Cerebellar cortex (tissue), 1 donor: ENCODE measurements at regions not wholly inside any gene's neighbourhood (a gene's known extent, or its start where the extent isn't known, plus 50 kb on each side); places are given as distances from the start of the nearest gene placed in this dataset.
"Not testable (repeated sequence)": the region's sequence is repeated elsewhere in the genome, so short reads cannot be mapped to it uniquely, and the experiment has no call there.

ENCODE experiments used
- DNase-seq: peaks from one replicate; pipeline ENCODE4 v3.0.0-alpha.2; 2015; ENCODE audit warnings: low spot score

DNA sequence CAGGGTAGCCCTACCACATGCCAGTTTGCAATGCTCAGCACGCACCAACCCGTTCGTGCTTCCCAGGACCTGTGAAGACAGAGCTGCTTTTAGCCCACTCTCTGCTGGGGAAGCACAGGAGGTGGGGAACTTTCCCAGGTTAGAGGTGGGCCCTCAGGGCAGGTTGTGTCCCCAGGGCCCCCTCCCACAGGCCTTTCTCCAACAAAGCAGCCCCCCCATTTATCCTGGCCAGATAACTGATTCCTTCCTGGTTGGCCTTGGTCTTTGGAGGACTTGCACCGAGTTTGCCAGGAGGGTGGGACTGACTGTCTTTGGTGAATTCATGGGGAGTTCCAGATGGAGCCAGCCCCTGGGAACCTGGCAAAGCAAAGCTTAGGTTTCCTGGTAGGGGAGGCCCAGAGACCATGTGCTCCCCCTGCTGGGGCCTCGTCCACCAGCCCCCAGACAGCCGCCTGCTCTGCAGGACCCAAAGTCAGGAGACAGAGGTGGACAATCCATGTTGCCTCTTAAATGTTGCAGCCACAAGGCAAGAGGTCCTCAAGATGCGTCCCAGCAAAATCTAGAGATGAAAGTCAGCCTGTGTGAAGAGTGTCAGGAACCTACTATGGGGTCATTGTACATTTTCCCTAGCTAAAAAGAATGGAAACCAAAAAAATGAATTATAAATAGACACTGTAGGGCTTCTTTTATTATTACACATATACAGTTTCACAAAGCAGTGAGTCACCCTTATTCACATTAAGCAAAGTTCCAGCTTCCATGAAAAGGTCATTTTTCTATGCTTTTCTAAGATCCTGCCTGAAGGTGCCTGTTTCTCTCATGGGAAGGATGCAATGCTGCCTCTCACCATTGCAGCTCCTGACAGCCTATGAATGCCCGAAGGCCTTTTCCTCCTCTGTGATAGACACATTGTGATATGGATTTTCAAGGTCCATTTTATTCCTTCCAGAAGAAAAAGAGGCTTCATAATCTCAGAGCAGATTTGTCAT, 497.8 kb downstream of the PREX1 start:
- DNase-seq = peak; percentile 6

- no peak for DNase-seq
These were observed 498.7 kb downstream of the PREX1 start for GRCh38 chr20:48329031-48329615.

DNA sequence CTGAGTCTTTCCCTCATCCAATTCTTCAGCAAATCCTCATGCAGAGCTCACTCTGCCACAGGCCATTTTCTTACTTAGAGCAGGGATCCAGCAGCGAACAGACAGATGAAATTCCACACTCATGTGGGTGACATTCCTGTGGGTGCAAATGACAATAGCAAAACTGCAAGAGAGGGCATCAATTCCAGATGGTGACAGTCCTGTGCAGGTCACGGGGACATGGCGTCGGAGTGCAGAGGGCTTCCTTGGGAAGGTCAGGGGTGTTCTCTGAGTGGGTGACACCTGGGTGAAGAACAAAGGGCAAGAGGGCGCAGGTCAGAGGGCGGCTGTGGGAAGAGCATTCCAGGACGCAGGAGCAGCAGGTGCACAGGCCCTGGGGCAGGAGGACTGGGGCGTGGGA, 500.0 kb downstream of the PREX1 start:
- DNase-seq = not testable (repeated sequence)

DNA sequence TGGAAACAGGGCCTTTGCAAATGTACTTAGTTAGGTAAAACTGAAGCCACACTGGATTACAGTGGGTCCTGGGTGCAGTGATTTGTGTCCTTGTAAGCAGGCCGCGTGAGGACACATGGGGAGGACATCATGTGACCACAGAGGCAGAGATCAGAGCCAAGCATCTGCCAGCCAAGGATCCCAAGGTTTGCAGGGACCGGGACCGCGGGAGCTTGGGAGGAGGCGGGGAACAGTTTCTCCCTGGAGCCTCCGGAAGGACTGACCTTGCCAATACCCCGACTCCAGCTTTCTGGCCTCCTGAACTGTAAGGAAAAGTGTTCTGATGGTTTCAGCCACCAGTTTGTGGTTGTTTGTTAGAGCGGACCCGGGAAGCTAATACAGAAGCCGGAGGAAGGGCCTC, 500.9 kb downstream of the PREX1 start:
- DNase-seq = no peak

DNA sequence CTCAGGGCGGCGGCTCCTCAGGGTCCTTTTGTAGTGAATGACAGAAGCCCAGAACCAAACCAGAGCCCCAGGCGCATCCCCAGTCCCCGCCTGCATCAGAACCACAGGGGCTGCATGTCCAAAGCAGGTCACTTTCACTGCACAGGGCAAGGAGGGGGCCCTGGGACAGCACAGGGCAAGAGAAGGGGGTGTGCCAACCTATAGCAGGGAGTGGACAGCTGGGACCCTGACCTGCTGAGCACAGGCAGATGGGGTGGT, 501.4 kb downstream of the PREX1 start:
- no peak for DNase-seq

DNA sequence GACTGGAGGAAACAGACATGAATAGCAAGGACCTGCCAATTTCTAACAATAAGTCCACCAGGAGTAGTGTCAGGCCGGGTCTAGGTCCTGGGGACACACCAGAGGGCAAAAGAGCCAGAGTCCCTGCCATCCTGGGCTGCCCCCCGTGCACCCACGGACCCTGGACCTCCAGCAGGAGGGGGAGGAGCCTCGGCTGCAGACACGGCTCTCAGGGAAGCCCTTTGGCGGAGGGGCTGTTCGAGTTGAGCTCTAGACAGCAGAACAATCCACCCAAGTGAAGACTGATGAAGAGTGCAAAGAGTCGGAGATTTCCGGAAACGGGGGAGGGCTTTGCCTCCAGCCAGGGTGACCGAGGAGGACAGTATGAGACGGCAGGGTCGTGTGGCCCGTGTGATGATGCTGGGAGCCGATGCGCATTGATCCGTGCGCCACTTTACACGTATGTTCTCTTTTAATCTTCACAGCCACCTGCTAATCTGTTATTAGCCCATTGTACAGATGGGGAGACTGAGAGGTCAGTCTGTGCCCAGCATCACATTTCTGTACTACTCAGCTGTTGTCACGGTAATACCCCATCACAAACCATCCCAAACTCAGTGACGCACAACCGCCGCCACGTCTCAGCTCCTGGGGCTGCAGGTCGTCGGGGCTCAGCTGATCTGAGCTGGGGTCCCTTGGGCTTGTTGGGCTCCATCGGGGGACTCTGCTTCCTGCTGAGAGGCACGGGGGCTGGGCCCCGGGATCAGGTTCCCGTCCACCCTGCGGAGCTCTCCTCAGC, 502.0 kb downstream of the PREX1 start:
- DNase-seq = no peak

GRCh38 chr20:48324744-48325143, 503.1 kb downstream of the PREX1 start:
- no peak for DNase-seq

DNA sequence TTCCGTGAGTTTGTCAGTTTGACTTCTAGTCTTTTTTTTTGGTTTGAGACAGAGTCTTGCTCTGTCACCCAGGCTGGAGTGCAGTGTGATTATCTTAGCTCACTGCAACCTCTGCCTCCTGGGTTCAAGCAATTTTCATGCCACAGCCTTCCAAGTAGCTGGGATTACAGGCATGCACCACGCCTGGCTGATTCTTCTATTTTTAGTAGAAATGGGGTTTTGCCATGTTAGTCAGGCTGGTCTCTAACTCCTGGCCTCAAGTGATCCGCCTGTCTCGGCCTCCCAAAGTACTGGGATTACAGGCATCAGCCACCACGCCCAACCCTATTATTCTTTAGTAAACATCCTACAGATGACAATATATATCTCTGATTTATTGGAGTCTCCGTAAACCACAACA, 506.5 kb downstream of the PREX1 start:
- DNase-seq = no peak

DNA sequence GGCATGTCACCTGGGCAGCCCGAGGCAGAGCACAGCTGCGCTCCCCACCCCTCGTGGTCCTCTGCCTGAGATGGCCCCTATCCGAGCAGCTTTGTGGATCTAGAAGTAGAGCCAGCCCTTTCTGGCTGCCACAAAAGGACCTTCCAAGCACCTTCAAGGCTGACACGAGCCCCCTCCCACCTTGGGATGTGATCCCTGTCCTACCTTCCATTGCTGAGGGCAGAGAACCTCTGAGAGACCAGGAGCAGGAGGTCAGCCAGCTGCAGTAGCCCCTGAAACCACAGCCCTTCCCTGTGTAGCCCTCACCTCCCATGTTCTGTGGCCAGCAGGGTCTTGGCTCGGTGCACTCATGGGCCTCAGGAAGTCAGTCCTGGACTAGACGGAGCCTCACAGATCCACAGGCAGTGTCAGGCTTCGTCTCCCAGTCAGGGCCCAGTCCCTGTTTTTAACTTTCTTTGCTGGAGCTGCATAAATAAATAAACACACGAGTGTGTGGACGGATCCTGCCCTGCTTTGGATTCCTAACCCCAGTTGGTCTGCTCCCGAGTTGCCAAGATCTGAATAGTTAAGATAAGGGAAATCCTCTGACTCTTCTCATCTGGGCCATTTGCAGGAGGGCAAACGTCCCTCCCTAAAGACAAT, 507.7 kb downstream of the PREX1 start:
- DNase-seq = no peak

DNA sequence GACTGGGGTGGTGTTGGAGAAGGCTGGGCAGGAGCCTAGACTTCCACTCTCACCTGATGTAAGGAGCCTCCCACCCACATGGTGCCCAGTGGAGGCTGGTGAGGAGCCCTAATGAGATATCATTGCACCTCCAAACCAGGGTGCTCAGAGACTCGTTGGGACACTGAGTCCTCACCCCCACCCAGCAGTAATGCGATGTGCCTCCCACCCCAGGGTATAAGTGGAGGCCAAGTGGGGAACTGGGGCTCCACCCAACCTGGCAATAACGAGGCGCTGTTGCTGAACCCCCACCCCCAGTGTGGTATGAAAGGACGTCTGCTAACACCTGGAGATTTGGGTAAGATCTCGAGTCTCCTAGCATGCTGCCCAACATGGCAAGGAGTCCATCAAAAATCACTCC, 510.2 kb downstream of the PREX1 start:
- no peak for DNase-seq

DNA sequence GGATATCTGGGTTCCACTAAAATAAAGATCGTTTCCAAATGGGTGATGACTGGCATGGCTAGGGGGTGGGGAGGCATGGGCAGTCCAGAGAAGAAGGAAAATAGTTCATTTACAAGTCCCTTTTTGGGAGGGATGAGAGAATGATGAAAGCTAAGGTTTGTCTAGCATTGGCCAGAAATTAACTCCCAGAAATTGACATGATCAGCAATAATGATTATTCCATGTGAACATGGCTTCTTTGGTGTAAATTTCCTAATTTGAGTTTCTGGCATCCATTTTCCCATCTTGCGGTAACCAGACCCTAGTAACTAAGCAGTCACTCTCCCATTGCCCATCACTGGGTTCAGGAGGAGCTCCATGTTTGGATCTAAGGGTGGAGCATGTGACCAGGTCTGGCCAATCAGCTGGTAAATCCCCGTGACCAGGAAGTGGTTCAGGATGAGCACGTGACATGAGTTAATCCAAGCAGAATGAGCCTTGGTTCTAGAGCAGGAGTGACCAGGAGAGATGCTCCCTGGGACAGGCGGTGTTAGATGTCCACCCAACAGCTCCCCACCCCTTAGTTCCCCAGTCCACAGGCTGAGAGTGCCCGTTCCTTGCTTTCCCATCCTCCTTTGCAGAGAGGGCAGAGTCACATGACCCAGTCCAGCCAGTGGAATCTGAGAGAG, 512.7 kb downstream of the PREX1 start:
- no peak for DNase-seq

DNA sequence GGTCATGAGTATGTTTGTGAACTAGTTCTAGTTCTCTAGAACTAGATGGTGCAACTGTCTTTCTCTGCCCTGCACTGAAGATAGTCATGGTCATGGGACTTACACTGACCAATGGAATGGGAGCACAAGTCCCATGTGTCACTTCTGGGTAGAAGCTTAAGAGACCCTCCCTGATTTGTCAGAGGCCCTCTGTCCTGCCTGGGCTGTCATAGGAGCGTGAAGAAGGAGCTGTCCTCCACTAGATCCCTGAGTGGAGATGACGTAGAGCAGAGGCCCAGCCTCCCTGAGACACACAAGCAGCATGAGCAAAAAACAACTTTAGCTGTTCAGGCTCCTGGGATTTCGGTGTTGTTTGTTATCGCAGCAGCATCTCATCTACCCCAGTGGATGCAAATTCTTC, 514.5 kb downstream of the PREX1 start:
- DNase-seq = no peak

- no peak for DNase-seq
These were observed 515.8 kb downstream of the PREX1 start for GRCh38 chr20:48311956-48312355.

DNA sequence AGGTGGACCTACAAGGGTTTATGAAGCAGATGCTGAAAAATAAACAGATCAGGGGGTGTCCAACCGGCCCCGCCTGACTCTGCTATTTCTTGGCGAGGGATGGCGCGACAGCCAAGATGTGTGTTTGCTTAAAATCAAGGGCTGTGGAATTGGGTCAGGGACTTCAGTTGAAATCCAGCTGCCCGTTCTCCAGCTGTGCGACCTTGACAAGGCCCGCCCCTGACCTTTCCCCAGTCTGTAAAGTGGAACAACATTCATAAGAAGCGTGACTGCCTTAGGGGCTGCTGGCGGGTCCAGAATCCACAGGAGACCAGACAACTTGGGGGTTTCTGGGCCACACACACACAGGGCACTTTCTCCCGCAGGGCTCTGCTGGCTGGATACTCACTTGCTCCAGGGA, 517.5 kb downstream of the PREX1 start:
- no peak for DNase-seq

DNA sequence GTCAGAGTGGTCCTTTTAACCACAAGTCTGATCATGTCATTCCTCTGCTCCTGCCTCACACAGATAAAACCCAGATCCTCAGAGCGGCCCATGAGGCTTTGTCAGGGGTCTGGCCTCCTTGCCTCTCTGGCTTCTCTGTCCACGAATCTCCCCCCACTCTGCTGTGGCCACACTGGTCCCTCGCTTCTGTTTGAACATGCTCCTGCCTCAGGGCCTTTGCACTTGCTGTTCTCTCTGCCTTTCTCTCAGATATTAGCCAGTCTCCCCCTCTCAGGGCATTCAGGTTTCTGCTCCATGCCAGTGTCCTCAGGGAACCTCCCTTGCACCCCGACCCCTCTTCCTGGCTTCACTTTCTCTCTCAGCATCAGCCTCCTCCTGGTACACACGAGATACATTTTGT, 518.5 kb downstream of the PREX1 start:
- DNase-seq = no peak

DNA sequence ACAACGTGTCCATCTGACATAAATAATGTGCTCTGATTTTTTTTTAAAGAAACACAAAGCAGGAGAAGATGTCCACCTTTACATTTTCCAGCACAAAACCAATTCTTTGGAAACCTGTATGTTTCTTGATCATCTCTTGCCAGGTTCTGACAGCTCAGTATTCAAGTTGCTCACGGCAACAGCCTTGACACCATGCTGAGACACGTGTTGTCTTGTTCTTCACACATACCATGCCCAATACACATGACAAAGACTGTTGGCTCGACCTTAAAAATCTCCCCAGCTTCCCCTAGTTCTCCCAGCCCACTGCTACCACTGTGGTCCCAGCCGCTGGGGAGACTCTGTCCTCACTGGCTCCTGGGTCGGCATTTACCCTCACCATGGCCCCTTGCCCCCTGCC, 518.9 kb downstream of the PREX1 start:
- no peak for DNase-seq

DNA sequence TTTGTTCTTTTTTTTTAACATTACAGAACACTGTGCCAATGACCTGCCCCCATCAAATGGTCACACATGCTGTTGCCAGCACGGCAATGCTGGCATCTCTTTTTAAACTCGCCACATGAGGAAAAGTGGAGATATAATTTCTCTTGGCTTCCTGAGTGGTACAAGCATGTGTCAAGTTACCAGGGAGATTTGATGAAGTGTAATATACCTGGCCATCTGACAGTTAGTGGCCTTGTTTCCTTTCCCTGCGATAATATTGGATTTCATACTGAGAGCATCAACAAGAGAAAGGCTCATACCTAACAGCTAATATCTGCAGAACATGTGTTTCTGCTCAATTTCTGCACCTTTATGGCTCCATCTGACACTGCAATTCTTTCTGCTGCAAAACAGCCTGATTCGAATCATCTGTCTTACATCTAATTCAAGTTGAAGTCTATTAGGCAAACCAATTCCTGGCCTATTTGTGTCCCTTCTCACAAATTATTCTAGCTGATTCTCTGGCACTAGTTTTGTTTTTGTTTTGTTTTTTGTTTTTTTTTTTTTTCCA, 519.5 kb downstream of the PREX1 start:
- DNase-seq = peak; percentile 32

DNA sequence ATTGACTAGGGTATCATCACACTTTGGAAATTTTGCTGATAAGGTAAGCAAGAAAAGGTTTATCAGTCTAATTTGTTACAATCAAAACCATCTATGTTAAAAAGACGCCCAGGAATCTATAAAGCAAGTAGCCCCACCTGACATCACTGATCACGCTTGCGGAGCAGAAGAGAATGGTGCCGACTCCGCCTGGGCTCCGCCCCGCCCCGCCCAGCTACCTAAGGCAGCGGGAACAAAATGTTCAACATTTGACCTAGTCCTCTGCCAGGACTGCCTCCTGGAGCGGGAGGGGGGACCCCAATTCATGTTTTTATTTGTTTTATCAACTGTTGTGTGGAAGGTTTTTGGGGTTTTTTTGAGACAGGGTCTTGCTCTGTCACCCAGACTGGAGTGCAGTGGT, 520.5 kb downstream of the PREX1 start:
- no peak for DNase-seq

GRCh38 chr20:48302844-48303542, 517.7 kb upstream of the SULF2 start:
- no peak for DNase-seq

GRCh38 chr20:48302149-48302548, 516.9 kb upstream of the SULF2 start:
- DNase-seq = no peak

DNA sequence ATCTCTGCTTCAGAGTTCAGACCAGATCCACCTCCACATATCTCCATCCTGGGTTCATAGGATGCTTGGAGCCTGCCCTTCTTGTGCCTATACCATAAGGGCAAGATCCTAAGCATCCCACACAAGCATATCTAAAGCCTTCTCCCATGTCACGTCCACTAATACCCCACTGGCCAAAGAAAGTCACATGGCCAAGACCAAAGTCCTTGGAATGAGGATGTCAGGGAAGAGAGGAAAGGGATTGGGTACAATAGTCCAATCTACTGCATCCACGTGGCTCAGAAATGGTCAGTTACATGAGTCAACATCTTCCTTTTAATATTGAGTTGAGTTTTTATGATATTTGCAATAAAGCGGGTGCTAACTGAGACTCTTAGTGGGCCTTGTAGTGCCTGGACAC, 515.9 kb upstream of the SULF2 start:
- DNase-seq = no peak
